Panc1 (cell line): ENCODE measurements at regions not wholly inside any gene's neighbourhood (a gene's known extent, or its start where the extent isn't known, plus 50 kb on each side); places are given as distances from the start of the nearest gene placed in this dataset.

Source experiments
- CTCF ChIP-seq: fragments of 450-650 bp; IDR thresholded peaks from 2 replicates; pipeline ENCODE4 v1.5.1; 2017; ENCODE audit warnings: mild to moderate bottlenecking
- POLR2AphosphoS5 ChIP-seq: IDR thresholded peaks from 2 replicates; pipeline ENCODE4 v1.6.1; 2012; ENCODE audit warnings: mild to moderate bottlenecking, low read depth, low read length, moderate library complexity
- REST ChIP-seq, 2 experiments: IDR thresholded peaks; 2 replicates each; pipeline ENCODE4 v1.6.1; 2011 to 2012; ENCODE audit warnings: low read depth in 2 of 2, control low read depth in 1 of 2, low read length in 1 of 2, mild to moderate bottlenecking in 1 of 2, moderate library complexity in 1 of 2; ENCODE audit not compliant: insufficient read depth in 1 of 2
- SIN3A ChIP-seq: IDR thresholded peaks from 2 replicates; pipeline ENCODE4 v1.6.1; 2012; ENCODE audit warnings: low read depth, mild to moderate bottlenecking, low read length, moderate library complexity, borderline replicate concordance; ENCODE audit not compliant: insufficient read depth
- TCF7L2 ChIP-seq: IDR thresholded peaks from 2 replicates; pipeline ENCODE4 v1.6.1; 2011; ENCODE audit warnings: mild to moderate bottlenecking, low read depth, low read length, inconsistent platforms

GRCh38 chr3:177451864-177452830, 254.9 kb upstream of the TBL1XR1 start:
- TF ChIP-seq REST (IDR thresholded peaks at IDR 0.05; ENCODE audit: insufficient read depth in 1 of 2, low read depth in 2 of 2, low read length in 1 of 2) = no peak
- no peak for TF ChIP-seq CTCF
- TF ChIP-seq POLR2AphosphoS5 = no peak
- no peak for TF ChIP-seq TCF7L2
- no peak for TF ChIP-seq SIN3A
